SK-N-SH (cell line): ENCODE measurements at regions not wholly inside any gene's neighbourhood (a gene's known extent, or its start where the extent isn't known, plus 50 kb on each side); places are given as distances from the start of the nearest gene placed in this dataset.

Experiments used
- MAX ChIP-seq: IDR thresholded peaks from 2 replicates; pipeline ENCODE4 v1.4.0; 2012; ENCODE audit warnings: low read depth
- RXRA ChIP-seq: IDR thresholded peaks from 2 replicates; pipeline ENCODE4 v1.4.0; 2012; ENCODE audit warnings: low read depth, mild to moderate bottlenecking, borderline replicate concordance
- SMC3 ChIP-seq: IDR thresholded peaks from 2 replicates; pipeline ENCODE4 v1.6.1; 2012; ENCODE audit warnings: low read depth, low read length, improper control_type of control experiment
- TF ChIP-seq, protein P1 (sequence below): fragments of 200-600 bp; sonication (generic); IDR thresholded peaks from 2 replicates; pipeline ENCODE4 v1.6.1; 2017; ENCODE audit warnings: antibody characterized with exemption, mild to moderate bottlenecking, moderate library complexity

DNA sequence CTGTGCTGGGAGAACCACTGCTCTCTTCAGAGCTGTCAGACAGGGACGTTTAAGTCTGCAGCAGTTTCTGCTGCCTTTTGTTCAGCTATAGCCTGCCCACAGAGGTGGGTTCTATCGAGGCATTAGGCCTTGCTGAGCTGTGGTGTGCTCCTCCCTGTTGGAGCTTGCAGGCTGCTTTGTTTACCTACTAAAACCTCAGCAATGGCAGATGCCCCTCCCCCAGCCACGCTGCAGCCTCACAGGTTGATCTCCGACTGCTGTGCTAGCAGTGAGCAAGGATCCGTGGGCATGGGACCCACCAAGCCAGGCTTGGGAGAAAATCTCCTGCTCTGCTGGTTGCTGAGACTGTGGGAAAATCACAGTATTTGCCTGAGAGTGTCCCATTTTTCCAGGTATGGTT is 133.8 kb upstream of the UBQLN2 start:
- TF ChIP-seq MAX (no peak), SMC3 (no peak), RXRA (no peak)
- TF ChIP-seq, protein P1, sequence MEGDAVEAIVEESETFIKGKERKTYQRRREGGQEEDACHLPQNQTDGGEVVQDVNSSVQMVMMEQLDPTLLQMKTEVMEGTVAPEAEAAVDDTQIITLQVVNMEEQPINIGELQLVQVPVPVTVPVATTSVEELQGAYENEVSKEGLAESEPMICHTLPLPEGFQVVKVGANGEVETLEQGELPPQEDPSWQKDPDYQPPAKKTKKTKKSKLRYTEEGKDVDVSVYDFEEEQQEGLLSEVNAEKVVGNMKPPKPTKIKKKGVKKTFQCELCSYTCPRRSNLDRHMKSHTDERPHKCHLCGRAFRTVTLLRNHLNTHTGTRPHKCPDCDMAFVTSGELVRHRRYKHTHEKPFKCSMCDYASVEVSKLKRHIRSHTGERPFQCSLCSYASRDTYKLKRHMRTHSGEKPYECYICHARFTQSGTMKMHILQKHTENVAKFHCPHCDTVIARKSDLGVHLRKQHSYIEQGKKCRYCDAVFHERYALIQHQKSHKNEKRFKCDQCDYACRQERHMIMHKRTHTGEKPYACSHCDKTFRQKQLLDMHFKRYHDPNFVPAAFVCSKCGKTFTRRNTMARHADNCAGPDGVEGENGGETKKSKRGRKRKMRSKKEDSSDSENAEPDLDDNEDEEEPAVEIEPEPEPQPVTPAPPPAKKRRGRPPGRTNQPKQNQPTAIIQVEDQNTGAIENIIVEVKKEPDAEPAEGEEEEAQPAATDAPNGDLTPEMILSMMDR: no peak
